ENCODE measurements at regions not wholly inside any gene's neighbourhood (a gene's known extent, or its start where the extent isn't known, plus 50 kb on each side); places are given as distances from the start of the nearest gene placed in this dataset.

DNA sequence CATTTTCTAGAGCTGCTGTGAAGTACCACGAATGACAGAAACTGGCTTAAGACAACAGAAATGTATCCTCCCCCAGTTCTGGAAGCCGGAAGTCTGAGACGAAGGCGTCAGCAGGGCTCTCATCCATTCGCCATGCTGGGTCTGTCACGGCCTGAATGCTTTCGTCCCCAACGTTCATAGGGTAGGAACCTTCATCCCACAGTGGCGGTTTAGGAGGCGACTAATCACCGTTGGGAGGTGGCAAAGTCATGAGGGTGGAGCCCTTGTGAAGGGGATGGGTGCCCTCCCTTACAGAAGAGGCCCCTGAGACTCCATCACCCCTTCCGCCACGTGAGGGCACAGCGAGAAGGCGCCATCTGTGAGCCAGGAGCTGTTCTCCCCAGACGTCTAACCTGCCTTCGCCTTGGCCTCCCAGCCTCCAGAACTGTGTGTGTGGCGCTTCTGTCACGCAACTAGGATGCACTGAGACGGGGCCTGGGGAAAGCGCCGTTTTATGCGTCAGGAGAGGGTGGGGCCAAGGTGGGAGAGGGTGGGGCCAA lies 250.3 kb downstream of the TTLL2 start:
- TF ChIP-seq ZNF610 (tag by site-specific recombination; IDR thresholded peaks at IDR 0.05; ENCODE audit: borderline replicate concordance): no peak
- TF ChIP-seq, protein P1, sequence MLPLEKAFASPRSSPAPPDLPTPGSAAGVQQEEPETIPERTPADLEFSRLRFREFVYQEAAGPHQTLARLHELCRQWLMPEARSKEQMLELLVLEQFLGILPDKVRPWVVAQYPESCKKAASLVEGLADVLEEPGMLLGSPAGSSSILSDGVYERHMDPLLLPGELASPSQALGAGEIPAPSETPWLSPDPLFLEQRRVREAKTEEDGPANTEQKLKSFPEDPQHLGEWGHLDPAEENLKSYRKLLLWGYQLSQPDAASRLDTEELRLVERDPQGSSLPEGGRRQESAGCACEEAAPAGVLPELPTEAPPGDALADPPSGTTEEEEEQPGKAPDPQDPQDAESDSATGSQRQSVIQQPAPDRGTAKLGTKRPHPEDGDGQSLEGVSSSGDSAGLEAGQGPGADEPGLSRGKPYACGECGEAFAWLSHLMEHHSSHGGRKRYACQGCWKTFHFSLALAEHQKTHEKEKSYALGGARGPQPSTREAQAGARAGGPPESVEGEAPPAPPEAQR (tag by site-specific recombination; IDR thresholded peaks at IDR 0.05): no peak
- TF ChIP-seq, protein P2, sequence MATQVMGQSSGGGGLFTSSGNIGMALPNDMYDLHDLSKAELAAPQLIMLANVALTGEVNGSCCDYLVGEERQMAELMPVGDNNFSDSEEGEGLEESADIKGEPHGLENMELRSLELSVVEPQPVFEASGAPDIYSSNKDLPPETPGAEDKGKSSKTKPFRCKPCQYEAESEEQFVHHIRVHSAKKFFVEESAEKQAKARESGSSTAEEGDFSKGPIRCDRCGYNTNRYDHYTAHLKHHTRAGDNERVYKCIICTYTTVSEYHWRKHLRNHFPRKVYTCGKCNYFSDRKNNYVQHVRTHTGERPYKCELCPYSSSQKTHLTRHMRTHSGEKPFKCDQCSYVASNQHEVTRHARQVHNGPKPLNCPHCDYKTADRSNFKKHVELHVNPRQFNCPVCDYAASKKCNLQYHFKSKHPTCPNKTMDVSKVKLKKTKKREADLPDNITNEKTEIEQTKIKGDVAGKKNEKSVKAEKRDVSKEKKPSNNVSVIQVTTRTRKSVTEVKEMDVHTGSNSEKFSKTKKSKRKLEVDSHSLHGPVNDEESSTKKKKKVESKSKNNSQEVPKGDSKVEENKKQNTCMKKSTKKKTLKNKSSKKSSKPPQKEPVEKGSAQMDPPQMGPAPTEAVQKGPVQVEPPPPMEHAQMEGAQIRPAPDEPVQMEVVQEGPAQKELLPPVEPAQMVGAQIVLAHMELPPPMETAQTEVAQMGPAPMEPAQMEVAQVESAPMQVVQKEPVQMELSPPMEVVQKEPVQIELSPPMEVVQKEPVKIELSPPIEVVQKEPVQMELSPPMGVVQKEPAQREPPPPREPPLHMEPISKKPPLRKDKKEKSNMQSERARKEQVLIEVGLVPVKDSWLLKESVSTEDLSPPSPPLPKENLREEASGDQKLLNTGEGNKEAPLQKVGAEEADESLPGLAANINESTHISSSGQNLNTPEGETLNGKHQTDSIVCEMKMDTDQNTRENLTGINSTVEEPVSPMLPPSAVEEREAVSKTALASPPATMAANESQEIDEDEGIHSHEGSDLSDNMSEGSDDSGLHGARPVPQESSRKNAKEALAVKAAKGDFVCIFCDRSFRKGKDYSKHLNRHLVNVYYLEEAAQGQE (tag by site-specific recombination; IDR thresholded peaks at IDR 0.05): no peak
- no peak for TF ChIP-seq ZNF394 (tag by site-specific recombination; IDR thresholded peaks at IDR 0.05; ENCODE audit: borderline replicate concordance)
- TF ChIP-seq, protein P3, sequence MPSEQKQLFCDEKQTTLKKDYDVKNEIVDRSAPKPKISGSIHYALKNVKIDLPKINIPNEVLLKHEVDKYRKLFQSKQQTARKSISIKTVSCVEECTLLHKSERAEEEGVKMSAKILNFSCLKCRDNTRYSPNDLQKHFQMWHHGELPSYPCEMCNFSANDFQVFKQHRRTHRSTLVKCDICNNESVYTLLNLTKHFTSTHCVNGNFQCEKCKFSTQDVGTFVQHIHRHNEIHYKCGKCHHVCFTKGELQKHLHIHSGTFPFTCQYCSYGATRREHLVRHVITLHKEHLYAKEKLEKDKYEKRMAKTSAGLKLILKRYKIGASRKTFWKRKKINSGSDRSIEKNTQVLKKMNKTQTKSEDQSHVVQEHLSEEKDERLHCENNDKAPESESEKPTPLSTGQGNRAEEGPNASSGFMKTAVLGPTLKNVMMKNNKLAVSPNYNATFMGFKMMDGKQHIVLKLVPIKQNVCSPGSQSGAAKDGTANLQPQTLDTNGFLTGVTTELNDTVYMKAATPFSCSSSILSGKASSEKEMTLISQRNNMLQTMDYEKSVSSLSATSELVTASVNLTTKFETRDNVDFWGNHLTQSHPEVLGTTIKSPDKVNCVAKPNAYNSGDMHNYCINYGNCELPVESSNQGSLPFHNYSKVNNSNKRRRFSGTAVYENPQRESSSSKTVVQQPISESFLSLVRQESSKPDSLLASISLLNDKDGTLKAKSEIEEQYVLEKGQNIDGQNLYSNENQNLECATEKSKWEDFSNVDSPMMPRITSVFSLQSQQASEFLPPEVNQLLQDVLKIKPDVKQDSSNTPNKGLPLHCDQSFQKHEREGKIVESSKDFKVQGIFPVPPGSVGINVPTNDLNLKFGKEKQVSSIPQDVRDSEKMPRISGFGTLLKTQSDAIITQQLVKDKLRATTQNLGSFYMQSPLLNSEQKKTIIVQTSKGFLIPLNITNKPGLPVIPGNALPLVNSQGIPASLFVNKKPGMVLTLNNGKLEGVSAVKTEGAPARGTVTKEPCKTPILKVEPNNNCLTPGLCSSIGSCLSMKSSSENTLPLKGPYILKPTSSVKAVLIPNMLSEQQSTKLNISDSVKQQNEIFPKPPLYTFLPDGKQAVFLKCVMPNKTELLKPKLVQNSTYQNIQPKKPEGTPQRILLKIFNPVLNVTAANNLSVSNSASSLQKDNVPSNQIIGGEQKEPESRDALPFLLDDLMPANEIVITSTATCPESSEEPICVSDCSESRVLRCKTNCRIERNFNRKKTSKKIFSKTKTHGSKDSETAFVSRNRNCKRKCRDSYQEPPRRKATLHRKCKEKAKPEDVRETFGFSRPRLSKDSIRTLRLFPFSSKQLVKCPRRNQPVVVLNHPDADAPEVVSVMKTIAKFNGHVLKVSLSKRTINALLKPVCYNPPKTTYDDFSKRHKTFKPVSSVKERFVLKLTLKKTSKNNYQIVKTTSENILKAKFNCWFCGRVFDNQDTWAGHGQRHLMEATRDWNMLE (tag by site-specific recombination; conservative IDR thresholded peaks at IDR 0.05; ENCODE audit: low read depth): no peak
- TF ChIP-seq ZNF37A (tag by site-specific recombination; IDR thresholded peaks at IDR 0.05): no peak
- TF ChIP-seq ZNF10 (tag by site-specific recombination; IDR thresholded peaks at IDR 0.05): no peak
- TF ChIP-seq, protein P4, sequence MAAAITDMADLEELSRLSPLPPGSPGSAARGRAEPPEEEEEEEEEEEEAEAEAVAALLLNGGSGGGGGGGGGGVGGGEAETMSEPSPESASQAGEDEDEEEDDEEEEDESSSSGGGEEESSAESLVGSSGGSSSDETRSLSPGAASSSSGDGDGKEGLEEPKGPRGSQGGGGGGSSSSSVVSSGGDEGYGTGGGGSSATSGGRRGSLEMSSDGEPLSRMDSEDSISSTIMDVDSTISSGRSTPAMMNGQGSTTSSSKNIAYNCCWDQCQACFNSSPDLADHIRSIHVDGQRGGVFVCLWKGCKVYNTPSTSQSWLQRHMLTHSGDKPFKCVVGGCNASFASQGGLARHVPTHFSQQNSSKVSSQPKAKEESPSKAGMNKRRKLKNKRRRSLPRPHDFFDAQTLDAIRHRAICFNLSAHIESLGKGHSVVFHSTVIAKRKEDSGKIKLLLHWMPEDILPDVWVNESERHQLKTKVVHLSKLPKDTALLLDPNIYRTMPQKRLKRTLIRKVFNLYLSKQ (tag by site-specific recombination; IDR thresholded peaks at IDR 0.05; ENCODE audit: borderline replicate concordance): no peak
- TF ChIP-seq KLF1 (tag by site-specific recombination; IDR thresholded peaks at IDR 0.05): 0 out of 2 replicates have a peak, but pooled peaks have one; percentile 10
- no peak for TF ChIP-seq ZNF530 (tag by site-specific recombination; IDR thresholded peaks at IDR 0.05; ENCODE audit: low read depth)
- no peak for TF ChIP-seq ZNF600 (tag by site-specific recombination; IDR thresholded peaks at IDR 0.05)
- no peak for TF ChIP-seq ZFP37 (tag by site-specific recombination; IDR thresholded peaks at IDR 0.05)
- TF ChIP-seq ZNF404 (tag by site-specific recombination; IDR thresholded peaks at IDR 0.05): no peak
- TF ChIP-seq KLF8 (tag by site-specific recombination; IDR thresholded peaks at IDR 0.05): peak; percentile 11; the same call in 1 of the 2 replicates
- TF ChIP-seq ZNF791 (tag by site-specific recombination; IDR thresholded peaks at IDR 0.05): no peak
- ChIA-PET POLR2A (no interaction called here), CTCF (no interaction called here)
- Histone ChIP-seq H3K4me1 (ENCODE audit: control insufficient read depth, insufficient read depth, low read length) (no peaks in the 10 kb centered on the region), H3K36me3 (ENCODE audit: control insufficient read depth in 2 of 2, insufficient read depth in 1 of 2, low read length in 2 of 2) (no peaks in the 10 kb centered on the region), H3K4me3 (ENCODE audit: low read depth, low read length) (no peak overlapping the region), H3K27ac (ENCODE audit: extremely low read depth, low read depth, low read length) (no peak overlapping the region), H3K9me3 (ENCODE audit: control insufficient read depth, insufficient read depth, low read depth, low read length) (no peaks in the 10 kb centered on the region)

All from HEK293 (cell line).